Keratinocyte (primary cell): ENCODE measurements at regions not wholly inside any gene's neighbourhood (a gene's known extent, or its start where the extent isn't known, plus 50 kb on each side); places are given as distances from the start of the nearest gene placed in this dataset.

ENCODE experiments used
- CTCF ChIP-seq, 3 experiments: IDR thresholded peaks in 1 of 3; conservative IDR thresholded peaks in 1 of 3; optimal IDR thresholded peaks in 1 of 3; 2 replicates in 2 of 3; 3 replicates in 1 of 3; pipeline versions ENCODE3 to v1.5.1; 2011; ENCODE audit warnings: low read length in 3 of 3, mild to moderate bottlenecking in 3 of 3, moderate library complexity in 2 of 3, control low read depth in 1 of 3, inconsistent platforms in 1 of 3; ENCODE audit not compliant: insufficient read depth in 2 of 3; ENCODE audit errors: extremely low read depth in 1 of 3
- EZH2 ChIP-seq: IDR thresholded peaks from one replicate; pipeline ENCODE4 v1.6.1; 2012; ENCODE audit warnings: inconsistent platforms, mild to moderate bottlenecking, low read length, moderate library complexity

- TF ChIP-seq EZH2 (no peak), CTCF (optimal IDR thresholded peaks at IDR 0.05 in 1 of 3, IDR thresholded peaks at IDR 0.05 in 1 of 3, conservative IDR thresholded peaks at IDR 0.05 in 1 of 3; ENCODE audit: extremely low read depth in 1 of 3, insufficient read depth in 2 of 3, low read length in 3 of 3) (no peak)
Measured at GRCh38 chr3:127418560-127419147, 130.8 kb upstream of the PRR20G start.
